ENCODE measurements at regions not wholly inside any gene's neighbourhood (a gene's known extent, or its start where the extent isn't known, plus 50 kb on each side); places are given as distances from the start of the nearest gene placed in this dataset.

DNA sequence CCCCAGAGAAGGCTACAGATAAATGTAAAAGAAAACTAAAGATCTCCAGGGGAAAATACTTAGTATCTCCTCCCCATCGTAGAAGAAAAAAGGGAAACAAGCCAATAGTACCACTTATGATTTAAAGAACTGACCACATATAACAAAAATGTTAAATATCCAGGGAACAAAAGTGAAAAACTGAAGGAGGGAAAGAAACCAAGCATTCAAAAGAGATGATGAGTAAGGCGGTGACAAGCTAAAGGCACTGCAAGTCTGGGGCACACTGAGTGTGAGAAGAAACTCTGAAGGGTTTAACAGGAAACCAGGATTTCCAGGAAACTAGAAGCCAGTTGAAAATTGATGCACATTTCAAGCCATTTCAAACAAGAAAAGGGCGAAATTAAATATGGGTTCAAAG is 226.3 kb downstream of the AHR start:
- Histone ChIP-seq H3K4me3 (ENCODE audit: low read depth, low read length) (no peak overlapping the region), H3K27me3 (ENCODE audit: control insufficient read depth, insufficient read depth, low read length) (no peaks in the 10 kb centered on the region), H3K36me3 (ENCODE audit: control insufficient read depth, insufficient read depth, low read length) (no peaks in the 10 kb centered on the region)
- TF ChIP-seq, protein P1, sequence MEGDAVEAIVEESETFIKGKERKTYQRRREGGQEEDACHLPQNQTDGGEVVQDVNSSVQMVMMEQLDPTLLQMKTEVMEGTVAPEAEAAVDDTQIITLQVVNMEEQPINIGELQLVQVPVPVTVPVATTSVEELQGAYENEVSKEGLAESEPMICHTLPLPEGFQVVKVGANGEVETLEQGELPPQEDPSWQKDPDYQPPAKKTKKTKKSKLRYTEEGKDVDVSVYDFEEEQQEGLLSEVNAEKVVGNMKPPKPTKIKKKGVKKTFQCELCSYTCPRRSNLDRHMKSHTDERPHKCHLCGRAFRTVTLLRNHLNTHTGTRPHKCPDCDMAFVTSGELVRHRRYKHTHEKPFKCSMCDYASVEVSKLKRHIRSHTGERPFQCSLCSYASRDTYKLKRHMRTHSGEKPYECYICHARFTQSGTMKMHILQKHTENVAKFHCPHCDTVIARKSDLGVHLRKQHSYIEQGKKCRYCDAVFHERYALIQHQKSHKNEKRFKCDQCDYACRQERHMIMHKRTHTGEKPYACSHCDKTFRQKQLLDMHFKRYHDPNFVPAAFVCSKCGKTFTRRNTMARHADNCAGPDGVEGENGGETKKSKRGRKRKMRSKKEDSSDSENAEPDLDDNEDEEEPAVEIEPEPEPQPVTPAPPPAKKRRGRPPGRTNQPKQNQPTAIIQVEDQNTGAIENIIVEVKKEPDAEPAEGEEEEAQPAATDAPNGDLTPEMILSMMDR (IDR thresholded peaks at IDR 0.05; ENCODE audit: insufficient read depth, low read depth, low read length): no peak
- peak; percentile 28 for DNase-seq (ENCODE audit: low read depth)
- POLR2A ChIA-PET: no interaction called here
- CTCF ChIA-PET: interaction anchor here (0.9 kb wide), 1 partner anchor 542 kb away, joined by 3 read pairs; no protein-coding TSS in a partner anchor

- no peaks in the 10 kb centered on the region for H3K36me3 ChIP-seq (ENCODE audit: control insufficient read depth, insufficient read depth, low read length)
- no peaks in the 10 kb centered on the region for H3K27me3 ChIP-seq (ENCODE audit: control insufficient read depth, insufficient read depth, low read length)
- ChIA-PET CTCF (interaction anchor here (0.7 to 1.3 kb wide), 2 partner anchors 228 to 544 kb away, joined by 3 to 4 read pairs; partner anchors contain the start of gene AHR), POLR2A (no interaction called here)
- H3K4me3 ChIP-seq (ENCODE audit: low read depth, low read length): no peak overlapping the region
- DNase-seq (ENCODE audit: low read depth): no peak
- TF ChIP-seq, protein P1 (IDR thresholded peaks at IDR 0.05; ENCODE audit: insufficient read depth, low read depth, low read length): no peak
Measured at GRCh38 chr7:17526621-17527020, 228.2 kb downstream of the AHR start.

- Histone ChIP-seq H3K27me3 (ENCODE audit: control insufficient read depth, insufficient read depth, low read length) (no peaks in the 10 kb centered on the region), H3K4me3 (ENCODE audit: low read depth, low read length) (no peak overlapping the region), H3K36me3 (ENCODE audit: control insufficient read depth, insufficient read depth, low read length) (no peaks in the 10 kb centered on the region)
- TF ChIP-seq, protein P1 (IDR thresholded peaks at IDR 0.05; ENCODE audit: insufficient read depth, low read depth, low read length): no peak
- CTCF ChIA-PET: no interaction called here
- DNase-seq (ENCODE audit: low read depth): no peak
- POLR2A ChIA-PET: no interaction called here
Measured at GRCh38 chr7:17528636-17529035, 230.2 kb downstream of the AHR start.

GRCh38 chr7:17530244-17530643 is 231.8 kb downstream of the AHR start:
- no peaks in the 10 kb centered on the region for H3K27me3 ChIP-seq (ENCODE audit: control insufficient read depth, insufficient read depth, low read length)
- H3K36me3 ChIP-seq (ENCODE audit: control insufficient read depth, insufficient read depth, low read length): no peaks in the 10 kb centered on the region
- no peak overlapping the region for H3K4me3 ChIP-seq (ENCODE audit: low read depth, low read length)
- TF ChIP-seq, protein P1 (IDR thresholded peaks at IDR 0.05; ENCODE audit: insufficient read depth, low read depth, low read length): no peak
- DNase-seq (ENCODE audit: low read depth): no peak
- POLR2A ChIA-PET: no interaction called here
- CTCF ChIA-PET: interaction anchor here (0.9 kb wide), 1 partner anchor 29 kb away, joined by 3 read pairs; no protein-coding TSS in a partner anchor

- no peak overlapping the region for H3K4me3 ChIP-seq (ENCODE audit: low read depth, low read length)
- no peak for DNase-seq (ENCODE audit: low read depth)
- CTCF ChIA-PET: interaction anchor here (0.9 to 2.6 kb wide), 6 partner anchors 10 to 601 kb away, joined by 3 to 13 read pairs (median 3); no protein-coding TSS in a partner anchor
- POLR2A ChIA-PET: no interaction called here
- TF ChIP-seq, protein P1 (IDR thresholded peaks at IDR 0.05; ENCODE audit: insufficient read depth, low read depth, low read length): peak; percentile 17; the same call in 1 of the 2 replicates
- no peaks in the 10 kb centered on the region for H3K36me3 ChIP-seq (ENCODE audit: control insufficient read depth, insufficient read depth, low read length)
- no peaks in the 10 kb centered on the region for H3K27me3 ChIP-seq (ENCODE audit: control insufficient read depth, insufficient read depth, low read length)
Measured at GRCh38 chr7:17530741-17531421, 232.4 kb downstream of the AHR start.

Measured in BJ (cell line).